Dermis microvascular lymphatic vessel endothelial cell (primary cell): ENCODE measurements at regions not wholly inside any gene's neighbourhood (a gene's known extent, or its start where the extent isn't known, plus 50 kb on each side); places are given as distances from the start of the nearest gene placed in this dataset.
"Not testable (repeated sequence)": the region's sequence is repeated elsewhere in the genome, so short reads cannot be mapped to it uniquely, and the experiment has no call there.

Experiments used
- DNase-seq, 2 donors: peaks; one replicate each; pipeline versions ENCODE4 v3.0.0 to v3.0.0-alpha.2; 2010; ENCODE audit warnings: low read depth in 2 of 2

DNA sequence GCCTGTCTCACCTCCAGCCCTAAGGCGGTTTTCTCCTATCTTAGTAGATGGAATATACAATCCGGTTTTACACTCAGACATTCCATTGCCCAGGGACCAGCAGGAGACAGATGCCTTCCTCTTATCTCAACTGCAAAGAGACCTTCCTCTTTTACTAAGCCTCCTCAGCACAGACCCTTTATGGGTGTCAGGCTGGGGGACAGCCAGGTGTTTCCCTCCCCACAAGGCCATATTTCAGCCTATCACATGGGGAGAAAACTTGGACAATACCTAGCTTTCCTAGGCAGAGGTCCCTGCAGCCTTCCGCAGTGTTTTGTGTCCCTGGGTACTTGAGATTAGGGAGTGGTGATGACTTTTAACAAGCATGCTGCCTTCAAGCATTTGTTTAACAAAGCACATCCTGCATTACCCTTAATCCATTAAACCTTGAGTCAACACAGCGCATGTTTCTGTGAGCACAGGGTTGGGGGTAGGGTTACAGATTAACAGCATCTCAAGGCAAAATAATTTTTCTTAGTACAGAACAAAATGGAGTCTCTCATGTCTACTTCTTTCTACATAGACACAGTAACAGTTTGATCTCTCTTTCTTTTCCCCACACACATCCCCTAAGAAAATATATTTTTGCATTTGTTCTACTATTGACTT lies 876.2 kb downstream of the ANKRD7 start:
- DNase-seq, result not testable (repeated sequence)

DNA sequence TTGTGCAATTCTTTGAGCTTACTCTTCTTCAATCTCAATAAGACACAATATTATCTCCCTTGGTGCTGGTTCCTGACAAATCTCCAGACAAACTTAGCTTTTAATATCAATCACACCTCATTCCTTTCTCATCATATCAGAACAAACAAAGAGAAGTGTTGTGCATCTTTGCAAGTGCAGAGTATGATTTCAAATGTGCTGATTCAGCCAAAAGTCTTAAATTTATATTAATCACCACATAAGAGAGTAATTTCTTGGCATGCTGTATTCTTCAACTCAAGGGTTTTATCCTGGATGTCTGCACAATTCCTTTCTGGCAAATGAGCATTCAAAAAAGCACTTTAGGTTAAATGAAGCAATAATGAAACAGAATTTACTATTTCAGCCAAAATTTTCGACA lies 877.8 kb downstream of the ANKRD7 start:
- DNase-seq, result no peak

DNA sequence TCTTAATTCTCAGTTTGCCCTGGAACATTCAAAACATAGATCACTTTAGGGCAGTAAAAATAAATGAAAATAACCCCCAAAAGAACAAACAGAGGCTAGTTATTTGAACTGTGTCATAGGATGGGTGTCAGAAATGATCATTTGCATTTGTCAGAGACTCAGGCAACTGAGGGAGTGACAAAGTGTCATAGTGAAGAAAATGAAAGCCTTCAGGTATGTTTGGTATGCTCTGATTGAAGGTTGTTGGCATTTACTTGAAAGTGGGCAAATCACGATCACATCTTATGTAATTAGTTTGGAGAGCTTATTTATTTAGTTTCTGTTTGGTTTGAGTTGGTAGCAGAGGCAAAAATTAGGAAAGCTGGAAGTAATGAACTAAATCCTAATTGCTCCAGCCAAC lies 880.9 kb downstream of the ANKRD7 start:
- no peak for DNase-seq

DNA sequence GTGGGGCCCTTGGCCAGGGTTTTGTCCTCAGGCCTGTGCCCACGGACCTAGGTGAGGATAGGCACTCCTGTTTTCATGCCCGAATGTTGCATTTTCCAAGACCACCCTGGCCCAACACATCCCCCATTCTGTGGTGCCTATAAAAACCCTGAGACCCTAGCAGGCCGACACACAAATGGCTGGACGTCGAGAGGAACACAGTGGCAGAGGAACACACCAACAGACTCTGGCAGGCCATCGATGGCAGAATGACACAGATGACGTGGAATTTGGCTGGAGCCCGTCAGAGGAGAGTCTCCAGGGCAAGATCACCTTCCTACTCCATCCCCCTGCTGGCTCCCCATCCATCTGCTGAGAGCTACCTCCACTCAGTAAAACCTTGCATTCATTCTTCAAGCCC lies 898.8 kb downstream of the ANKRD7 start:
- DNase-seq, result no peak

DNA sequence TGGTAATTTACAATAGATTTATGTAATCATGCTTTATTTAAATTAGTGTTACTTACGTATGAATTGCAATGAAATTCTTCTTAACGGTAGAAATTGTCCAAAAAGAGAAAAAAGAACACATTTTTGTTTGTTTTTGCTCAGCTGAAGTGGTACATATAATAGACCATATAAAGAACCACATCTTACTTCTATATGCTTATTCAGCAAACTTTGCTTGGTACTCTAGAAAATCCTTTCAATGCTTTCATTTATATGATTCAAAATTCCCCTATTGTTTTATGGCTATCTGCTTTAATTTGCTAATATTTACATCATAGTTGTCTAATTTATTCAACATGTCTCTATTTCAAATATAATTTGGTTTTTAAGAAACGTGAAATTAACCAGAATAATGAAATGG lies 903.2 kb downstream of the ANKRD7 start:
- DNase-seq, result no peak

DNA sequence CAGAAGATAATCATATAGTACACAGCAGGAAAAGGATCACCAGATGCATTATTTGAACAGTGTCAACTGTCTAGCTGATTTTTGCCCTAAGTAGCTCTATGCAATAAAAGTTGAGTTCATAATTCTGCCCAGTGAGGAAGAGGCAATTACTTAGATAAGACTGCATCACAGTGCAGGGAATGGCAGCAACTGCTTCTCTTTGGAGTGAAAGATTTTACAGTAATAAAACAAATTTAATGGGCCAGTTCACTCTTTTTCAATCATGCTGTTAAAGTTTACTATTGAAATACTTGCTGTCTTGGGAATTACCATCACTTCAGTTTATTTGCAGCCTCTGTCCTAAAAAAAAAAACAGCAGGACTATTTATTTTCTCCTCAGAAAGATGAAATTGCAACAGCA lies 907.9 kb downstream of the ANKRD7 start:
- DNase-seq, result no peak

DNA sequence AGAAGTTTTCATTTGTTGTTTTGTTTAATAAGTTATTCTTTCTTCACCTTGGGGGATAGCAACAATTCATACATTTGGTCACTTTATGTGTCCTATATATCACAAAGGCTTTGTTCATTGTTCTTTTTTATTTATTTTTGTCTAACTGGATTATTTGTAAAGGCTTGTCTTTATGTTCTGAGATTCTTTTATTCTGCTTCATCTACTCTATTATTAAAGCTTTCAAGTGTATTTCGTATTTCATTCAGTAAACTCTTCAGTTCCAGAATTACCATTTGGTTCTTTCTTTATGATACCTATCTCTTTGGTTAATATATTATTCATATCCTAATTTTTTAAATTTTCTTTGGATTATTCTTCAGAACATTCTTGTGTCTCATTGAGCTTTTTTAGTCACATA lies 942.9 kb downstream of the ANKRD7 start:
- no peak for DNase-seq

DNA sequence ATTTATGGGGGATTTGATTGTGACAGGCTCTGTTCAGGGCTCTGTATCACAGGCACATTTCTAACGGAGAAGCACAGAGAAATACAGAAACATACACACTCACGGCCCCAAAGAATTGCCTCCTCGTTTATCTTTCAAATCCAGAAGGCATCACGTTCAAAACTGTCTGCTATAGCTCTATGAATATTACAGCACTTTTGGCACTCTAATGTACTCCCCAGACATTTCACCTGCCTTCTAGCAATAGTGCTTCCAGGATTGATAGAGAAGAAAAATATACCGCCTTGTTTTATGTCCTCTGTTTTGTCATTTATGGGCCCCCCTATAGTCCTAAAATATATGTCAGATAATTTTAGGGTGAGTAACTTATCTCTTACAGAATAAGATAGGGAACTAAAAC lies 947.5 kb downstream of the ANKRD7 start:
- DNase-seq, result no peak

DNA sequence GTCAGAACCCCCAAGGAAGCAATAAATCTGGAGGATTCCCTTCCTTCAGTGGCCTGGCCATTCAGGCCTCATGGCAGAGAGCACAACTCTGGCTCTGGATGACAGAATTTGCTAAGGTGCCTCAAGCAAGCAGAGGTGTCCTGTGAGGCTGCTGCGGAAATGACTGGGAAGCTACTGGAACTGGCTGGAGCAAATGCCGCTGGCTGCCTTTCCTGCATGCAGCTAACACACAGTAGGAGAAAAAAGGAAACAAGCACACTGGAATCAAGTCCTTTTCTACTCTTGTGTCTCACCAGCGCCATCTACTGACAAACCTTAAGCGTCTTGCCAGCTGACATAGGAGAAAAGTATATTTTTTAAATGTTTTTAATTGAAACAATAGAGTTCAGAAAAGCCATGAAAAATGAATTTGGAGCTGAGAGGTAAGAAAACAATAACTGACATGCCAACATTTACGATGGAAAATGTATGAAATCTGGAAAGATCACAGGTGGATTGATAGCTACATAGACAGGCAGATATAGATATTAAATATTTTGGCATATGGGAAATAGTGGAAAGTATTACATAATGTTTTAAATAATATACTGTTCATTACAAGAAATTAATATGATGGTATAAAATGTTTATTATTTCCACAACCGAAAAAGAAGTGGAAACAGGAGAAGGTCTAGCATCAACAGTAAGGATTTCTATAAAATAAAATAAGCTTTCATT lies 951.6 kb downstream of the ANKRD7 start:
- DNase-seq, result peak; percentile 23 to 54

DNA sequence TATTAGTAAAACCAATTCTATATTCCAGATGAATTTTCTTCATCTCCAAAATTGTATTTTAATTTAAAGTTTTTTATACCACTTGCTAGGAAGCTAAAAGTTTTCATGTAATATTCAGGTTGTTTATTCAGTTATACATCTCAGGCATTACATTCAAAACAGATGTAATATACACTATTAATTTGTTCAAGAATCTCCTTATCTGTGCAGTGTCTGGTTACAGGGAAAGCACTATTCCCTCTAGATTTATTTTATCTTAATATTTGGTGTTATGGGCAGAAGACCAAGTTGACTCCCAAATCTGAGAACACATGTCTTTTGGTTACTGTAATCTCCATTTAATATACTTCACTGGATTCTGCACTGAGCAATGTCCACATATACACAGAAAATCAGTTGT lies 953.4 kb downstream of the ANKRD7 start:
- DNase-seq, result no peak

DNA sequence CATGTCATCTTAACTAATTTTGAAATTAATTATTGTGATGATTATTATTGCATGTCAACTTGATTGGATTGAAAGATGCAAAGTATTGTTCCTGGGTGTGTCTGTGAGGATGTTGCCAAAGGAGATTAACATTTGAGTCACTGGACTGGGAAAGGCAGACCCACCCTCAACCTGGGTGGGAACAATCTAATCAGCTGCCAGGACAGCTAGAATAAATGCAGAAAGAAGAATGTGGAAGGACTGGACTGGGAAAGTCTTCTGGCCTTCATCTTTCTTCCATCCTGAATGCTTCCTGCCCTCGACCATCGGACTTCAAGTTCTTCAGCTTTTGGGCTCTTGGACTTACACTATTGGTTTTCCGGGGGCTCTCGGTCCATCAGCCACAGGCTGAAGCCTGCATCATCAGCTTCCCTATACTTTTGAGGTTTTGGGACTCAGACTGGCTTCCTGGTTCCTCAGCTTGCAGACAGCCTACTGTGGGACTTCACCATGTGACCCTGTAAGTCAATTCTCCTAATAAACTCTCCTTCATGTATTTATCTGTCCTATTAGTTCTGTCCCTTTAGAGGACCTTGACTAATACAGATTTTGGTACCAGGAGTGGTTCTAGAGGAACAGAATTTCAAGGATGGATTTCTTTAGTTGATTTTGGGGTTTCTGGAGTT lies 959.8 kb downstream of the ANKRD7 start:
- DNase-seq, result no peak

DNA sequence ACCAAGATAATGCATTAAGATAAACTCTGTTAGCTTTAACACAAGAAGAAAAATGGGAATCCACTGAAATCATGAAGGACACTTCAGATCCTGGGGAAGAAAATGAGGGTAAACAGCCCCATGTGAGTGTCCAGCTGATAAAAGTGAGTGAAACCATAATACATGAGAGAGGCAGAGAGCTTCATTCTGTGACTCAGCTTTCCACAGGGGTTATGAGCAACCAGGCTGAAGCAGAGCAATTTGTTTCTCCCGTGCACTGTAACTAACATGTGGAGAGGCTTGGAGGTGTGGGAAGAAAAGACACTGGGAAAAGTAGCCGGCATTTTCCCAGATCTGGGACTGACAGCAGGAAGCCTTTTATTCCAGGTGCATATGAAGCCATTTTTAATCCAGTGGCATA lies 971.7 kb downstream of the ANKRD7 start:
- DNase-seq, result no peak

DNA sequence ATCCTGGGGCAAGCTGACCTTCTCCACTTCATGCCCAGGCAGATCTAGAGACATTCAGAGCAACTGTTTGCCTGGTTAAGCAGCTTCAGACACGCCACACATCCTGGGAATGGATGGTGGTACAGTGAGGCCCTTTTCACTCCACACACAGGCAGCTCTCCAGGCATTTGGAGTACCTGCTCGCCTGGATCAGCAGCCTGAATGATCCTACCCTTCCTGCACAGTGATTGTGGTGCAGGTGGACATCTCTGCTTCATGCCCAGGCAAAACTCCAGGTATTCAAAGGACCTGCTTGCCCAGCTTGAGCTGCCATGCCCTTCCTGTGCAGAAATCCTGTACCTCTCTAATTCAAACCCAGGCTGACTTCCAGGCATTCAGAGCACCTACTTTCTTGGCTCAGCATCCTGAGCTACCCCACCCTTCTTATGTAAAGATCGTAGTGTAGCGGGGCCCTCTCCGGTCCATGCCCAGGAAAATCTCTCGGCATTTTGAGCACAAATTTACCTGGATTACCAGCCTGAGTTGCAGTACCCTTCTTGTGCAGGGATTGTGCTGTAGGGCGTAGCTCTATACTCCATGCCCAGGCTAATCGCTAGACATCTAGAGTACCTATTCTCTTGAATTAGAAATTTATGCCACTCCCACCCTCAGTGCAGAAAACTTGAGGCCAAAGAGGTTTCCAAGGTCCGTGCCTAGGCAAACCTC lies 972.8 kb downstream of the ANKRD7 start:
- DNase-seq, result no peak

DNA sequence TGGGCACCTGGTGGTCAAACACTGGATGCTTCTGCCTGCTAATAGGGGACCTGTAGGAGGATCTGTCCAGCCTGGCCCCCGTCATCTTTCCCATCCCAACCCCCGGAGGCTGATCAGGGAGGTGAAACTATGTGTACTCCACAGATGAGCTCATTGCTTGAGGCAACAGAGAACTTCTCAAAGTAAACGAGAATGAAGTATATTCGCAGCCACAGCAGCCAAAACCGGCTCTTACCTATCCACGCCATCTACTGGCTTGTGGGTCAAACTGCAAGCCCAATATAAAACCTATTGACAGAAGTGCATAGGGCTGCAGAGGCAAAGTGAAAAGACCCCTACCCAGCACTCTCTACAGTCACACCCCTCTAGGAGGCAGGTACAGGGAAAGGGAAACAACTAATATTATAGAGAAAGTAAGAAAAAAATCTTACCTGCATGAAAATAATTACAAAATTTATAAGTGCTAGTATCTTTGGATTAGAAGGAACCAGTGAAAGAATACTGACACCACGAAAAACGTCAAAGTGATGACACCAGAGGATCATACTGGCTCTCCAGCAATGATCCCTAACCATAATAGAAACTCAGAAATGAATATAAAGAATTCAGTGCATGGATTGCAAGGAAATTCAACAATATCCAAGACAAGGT lies 973.5 kb downstream of the ANKRD7 start:
- DNase-seq, result peak; percentile 5 to 30

DNA sequence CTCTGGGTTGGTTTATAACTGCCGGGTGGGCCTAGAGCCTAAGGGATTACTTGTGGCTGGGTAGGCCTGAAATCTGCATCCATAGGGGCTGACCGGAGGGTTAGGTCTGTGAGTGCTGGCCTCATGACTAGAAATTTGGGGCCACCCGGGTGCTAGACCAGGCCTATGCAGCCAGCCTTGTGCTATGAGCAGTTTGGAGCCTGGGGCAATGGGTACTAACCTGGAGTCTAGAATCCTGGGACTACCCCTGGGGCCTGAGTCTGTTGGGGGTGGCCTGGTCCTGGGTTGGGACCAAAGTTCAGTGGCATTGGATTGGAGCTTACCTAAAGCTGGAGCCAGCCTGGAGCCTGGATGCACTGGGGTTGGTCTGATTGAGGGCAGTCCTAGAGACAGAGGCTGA lies 995.2 kb downstream of the ANKRD7 start:
- DNase-seq, result no peak

DNA sequence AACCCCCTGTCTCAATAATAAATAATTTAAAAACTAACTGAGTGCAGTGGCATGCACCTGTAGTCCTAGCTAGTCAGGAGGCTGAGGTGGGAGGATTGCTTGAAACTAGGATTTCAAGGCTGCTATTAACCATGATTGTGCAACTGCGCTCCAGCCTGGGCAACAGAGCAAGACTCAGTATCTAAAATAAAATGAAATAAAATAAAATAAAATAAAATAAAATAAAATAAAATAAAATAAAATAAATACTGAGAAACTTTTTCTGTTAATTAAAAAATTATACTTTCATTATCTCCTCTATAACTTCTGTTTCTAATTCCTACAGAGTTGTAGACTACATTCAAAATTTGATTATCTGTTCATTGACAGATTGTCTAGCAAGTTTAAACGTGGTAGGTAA lies 999.4 kb downstream of the ANKRD7 start:
- DNase-seq, result no peak

DNA sequence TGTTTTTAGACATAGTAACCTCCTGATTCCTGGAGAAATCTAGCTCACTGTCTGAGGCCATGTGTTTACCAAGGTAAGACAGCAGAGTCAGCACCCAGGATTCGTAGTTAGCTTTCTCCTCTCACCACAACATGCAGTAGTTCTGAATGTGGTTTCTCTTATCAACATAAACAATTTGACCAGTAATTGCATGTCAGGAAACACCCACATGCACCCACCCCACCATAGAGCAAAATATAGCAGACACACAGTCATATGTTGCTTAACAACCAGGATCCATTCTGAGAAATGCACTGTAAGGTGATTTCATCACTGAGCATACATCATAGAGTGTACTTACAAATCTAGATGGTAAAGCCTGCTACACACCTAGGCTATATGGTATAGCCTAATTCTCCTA lies 1004.0 kb downstream of the ANKRD7 start:
- no peak for DNase-seq

DNA sequence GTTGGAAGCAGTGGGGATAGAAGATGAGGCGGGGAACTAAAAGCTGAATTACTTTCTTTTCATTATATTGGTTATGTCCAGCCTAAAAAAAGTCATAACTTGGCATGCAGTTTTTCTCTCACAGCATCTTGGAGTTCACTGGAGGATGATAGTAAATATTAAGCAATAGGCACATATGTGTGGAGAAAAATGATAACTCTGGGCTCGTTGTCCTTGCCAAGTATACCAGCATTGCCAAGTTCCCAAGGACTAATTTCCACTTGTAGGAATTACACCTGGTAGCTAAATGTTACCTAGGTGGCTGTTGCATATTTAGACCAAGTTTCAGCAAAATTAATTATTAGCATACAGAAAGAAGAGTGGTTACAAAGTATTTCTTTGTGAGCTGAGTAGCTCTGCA lies 1007.6 kb downstream of the ANKRD7 start:
- DNase-seq, result no peak

DNA sequence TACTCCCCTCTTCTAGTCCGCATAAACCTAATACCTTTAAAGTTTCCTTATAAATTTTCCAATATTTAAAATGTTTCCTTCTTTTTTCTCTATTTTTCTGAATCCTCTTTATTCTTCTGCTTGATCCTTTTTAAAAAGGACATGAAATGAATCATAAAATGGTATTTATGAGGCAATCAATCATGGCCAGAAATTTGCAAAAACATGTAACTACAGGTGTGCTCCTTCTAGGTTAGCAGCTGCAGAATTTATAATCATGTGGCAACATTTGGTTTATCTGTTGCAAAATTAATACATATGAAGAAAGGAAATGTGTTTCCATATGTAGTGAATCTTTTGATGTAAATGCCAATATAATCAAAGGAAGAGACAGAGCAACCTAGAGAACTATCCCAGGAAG lies 1008.5 kb downstream of the ANKRD7 start:
- DNase-seq, result no peak

DNA sequence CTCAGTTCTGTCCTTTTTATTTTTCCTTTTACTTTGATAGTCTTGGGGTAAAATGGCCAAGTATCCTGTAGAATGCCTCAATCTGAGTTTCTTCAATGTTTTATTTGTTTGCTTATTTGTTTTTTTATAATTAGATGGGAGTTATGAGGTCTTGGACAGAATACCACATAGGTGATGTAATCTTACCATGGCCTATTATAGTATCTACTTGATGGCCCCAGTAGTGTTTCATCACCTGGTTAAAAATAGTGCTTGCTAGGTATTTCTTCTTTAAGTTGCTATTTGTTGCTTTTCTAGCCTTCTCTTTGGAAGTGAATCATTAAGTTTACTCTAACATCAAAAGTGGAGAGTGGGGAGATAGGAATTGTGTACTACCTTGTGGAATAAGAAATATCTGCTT lies 1020.0 kb upstream of the KCND2 start:
- no peak for DNase-seq

DNA sequence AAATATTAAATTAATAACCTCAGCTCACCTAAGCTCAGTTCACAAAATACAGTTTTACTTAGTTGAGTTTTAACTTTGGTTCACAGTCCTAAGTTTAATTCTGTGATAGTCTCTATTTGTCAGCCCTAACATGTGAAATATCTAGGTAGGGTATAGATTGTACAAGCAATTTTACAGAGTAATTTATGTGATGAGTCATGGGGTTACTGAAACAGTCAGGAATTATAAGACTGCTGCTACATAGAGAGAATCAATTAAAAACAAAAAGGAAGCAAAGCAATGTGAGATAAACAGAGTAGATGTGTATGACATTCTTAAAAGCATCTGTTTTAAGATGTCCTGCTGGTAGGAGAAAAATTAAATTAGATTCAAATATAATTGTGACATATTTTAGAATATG lies 1018.2 kb upstream of the KCND2 start:
- DNase-seq, result no peak

DNA sequence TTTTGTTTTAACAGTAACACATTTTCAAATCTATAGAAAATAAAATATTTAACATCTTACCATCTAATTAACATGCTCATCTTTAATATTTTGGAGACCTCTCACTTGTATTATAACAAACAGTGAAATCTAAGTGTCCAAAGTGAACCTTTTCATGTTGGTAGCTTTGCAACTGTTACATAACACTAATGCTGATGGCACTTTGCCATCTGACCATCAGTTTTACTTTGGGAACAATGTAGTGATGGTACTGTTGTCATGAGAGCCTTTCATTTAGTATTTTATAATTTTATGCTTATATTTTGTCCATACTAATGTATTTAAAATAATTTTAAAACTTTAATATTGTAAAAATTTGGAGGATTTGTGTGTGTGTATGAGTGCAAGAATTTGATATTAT lies 1017.0 kb upstream of the KCND2 start:
- no peak for DNase-seq
